GM12891 (cell line): ENCODE measurements at regions not wholly inside any gene's neighbourhood (a gene's known extent, or its start where the extent isn't known, plus 50 kb on each side); places are given as distances from the start of the nearest gene placed in this dataset.
"Not testable (repeated sequence)": the region's sequence is repeated elsewhere in the genome, so short reads cannot be mapped to it uniquely, and the experiment has no call there.

Experiments used
- DNase-seq: peaks from one replicate; pipeline ENCODE4 v3.0.0; 2011; ENCODE audit warnings: low spot score; ENCODE audit not compliant: insufficient read length
- FAIRE-seq: peaks from 2 replicates; lab custom pipeline; 2011; peaks lifted over from hg19 to GRCh38; lab: Jason Lieb, UNC
- PAX5 ChIP-seq: IDR thresholded peaks from 2 replicates; pipeline ENCODE4 v1.6.1; 2011; ENCODE audit warnings: low read length, moderate library complexity, mild to moderate bottlenecking; ENCODE audit not compliant: insufficient read depth, severe bottlenecking
- POLR2A ChIP-seq: IDR thresholded peaks from 2 replicates; pipeline ENCODE4 v1.6.1; 2011; ENCODE audit warnings: low read depth, low read length, control low read depth
- POLR2AphosphoS5 ChIP-seq: IDR thresholded peaks from 2 replicates; pipeline ENCODE4 v1.6.1; 2011; ENCODE audit warnings: low read depth, low read length, control low read depth
- POU2F2 ChIP-seq: IDR thresholded peaks from 2 replicates; pipeline ENCODE4 v1.6.1; 2011; ENCODE audit warnings: low read depth, mild to moderate bottlenecking, control low read depth, low read length, moderate library complexity
- SPI1 ChIP-seq: IDR thresholded peaks from 2 replicates; pipeline ENCODE4 v1.6.1; 2011; ENCODE audit warnings: low read depth, low read length, control low read depth
- TAF1 ChIP-seq: IDR thresholded peaks from 2 replicates; pipeline ENCODE4 v1.6.1; 2011; ENCODE audit warnings: low read depth, low read length, control low read depth

DNA sequence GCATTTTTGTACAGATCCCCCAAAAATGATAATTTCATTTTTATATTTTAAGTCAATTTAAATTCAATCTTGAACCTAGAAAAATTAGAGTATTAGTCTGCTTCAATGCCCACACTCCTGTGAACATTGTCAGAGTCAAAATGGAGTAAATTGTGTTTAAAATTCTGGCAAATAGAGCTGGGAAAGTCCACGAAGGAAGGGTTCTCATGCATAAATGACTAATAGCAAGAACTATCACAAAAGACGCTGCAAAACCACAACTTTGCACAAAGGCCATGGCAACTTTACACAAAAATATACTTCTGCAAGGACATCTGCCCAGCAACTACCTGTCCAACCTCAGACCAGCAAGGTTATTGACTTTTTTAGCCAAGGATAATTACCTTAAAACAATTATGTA, 203.2 kb upstream of the SMLR1 start:
- DNase-seq (no peak), FAIRE-seq (no peak)
- TF ChIP-seq PAX5 (no peak), POLR2AphosphoS5 (no peak), POU2F2 (peak; percentile 72)

DNA sequence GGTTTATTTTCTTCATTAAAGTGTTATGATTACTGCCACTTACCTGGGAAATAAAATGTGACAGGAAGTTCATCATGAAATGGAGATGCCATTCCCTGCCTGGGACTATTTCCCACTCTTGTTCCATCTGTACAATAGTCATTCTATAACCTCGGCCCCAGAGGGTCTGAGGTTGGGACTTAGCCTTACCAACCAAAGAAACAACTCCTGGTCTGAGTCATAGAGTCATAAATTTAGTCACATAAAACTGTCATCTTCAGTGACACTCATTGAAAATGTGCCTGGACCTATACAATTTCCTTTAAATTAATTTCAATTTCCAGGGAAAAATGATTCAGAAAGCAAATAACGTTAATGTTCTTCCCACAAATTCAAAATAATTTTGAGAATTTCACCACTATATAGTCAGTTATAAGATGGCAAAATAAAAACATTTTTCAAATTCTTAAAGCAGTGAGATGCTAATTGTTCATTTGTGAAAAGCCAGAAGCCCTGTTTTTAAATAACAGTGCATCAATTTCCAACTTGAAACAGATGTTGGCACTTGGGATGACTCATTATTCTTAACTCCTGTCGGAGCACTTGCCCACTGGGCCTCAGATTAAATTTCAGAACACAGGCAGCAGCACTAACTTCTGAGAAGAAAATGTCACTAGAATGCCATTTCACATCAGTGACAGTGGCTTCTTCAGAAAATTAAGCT, 201.2 kb upstream of the SMLR1 start:
- TF ChIP-seq SPI1, result no peak
- TF ChIP-seq POLR2AphosphoS5, result no peak
- no peak for TF ChIP-seq POU2F2
- no peak for TF ChIP-seq PAX5
- no peak for TF ChIP-seq POLR2A
- no peak for TF ChIP-seq TAF1
- FAIRE-seq (peak; percentile 51), DNase-seq (peak; percentile 1)

DNA sequence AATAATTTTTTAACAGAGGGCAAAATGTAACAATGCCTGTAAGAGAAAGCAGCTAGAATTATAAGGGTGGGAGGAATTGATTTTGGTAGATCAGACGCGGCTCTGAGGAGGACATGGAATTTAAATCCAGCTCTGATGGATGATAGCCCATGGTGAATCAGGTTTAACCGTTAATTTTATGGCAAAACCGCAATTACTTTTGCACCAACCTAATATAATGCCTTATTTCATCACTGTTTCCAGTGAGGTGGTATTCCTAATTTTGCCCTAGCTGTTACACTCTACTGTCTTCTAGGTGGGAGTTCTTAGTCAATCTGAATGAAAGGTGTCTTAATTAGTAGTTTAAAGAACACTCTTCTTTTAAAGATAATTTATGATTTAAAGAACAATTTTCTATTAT, 198.3 kb upstream of the SMLR1 start:
- FAIRE-seq, result no peak
- TF ChIP-seq POU2F2 (no peak), POLR2A (no peak), POLR2AphosphoS5 (no peak), PAX5 (no peak), SPI1 (no peak), TAF1 (no peak)
- no peak for DNase-seq

DNA sequence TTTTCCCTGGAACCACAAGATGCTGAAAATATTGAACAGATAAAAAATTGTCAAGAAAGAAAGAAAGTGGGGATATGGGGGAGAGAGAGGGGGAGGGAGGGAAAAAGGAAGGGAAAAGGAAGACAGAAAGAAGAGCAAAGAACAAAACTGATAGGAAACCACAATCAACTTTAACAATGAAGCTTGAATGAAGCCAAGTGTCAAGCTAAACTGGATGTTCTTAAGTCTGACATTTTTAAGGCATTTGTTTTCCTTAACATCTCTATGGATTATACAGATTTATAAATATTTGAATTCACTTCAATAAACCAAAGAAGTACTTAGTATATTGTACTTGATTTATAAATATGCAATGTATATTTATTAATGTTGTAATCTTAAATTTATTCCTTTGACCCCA, 197.6 kb upstream of the SMLR1 start:
- DNase-seq (no peak), FAIRE-seq (no peak)
- no peak for TF ChIP-seq POU2F2
- no peak for TF ChIP-seq TAF1

GRCh38 chr6:130632277-130632676, 194.9 kb upstream of the SMLR1 start:
- FAIRE-seq (no peak), DNase-seq (no peak)
- TF ChIP-seq POLR2AphosphoS5 (no peak), TAF1 (no peak), SPI1 (no peak), PAX5 (no peak)

GRCh38 chr6:130632897-130633296, 194.3 kb upstream of the SMLR1 start:
- FAIRE-seq, result no peak
- DNase-seq, result no peak
- TF ChIP-seq POLR2A, result no peak

DNA sequence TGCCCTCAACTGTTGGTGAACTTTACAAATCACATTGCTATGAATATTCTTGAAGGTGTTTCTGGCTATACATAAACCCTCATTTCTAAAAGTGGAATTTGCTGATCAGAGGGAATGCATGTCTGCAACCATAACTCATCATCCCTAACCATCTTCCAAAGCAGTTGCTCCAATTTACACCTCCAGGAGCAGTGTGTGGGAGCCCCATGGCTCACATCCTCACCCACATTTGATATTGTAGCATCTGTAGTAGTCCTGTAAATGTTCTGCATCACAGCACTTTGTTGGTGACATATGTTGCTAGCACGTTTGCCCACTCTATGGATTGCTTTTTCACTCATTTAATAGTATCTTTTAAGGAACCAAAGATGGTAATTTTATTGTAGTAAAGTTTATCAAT, 183.8 kb upstream of the SMLR1 start:
- FAIRE-seq (no peak), DNase-seq (no peak)
- TF ChIP-seq POLR2AphosphoS5 (no peak), PAX5 (no peak), TAF1 (no peak), SPI1 (no peak), POU2F2 (no peak), POLR2A (no peak)

- no peak for TF ChIP-seq SPI1
- no peak for TF ChIP-seq POLR2A
- no peak for TF ChIP-seq POU2F2
- no peak for TF ChIP-seq TAF1
- DNase-seq, result no peak
These were observed 183.0 kb upstream of the SMLR1 start for GRCh38 chr6:130644175-130644574.

GRCh38 chr6:130644769-130645168, 182.4 kb upstream of the SMLR1 start:
- DNase-seq, FAIRE-seq: not testable (repeated sequence)

More at GRCh38 chr6:130644175-130644574, 183.0 kb upstream of the SMLR1 start:
- no peak for FAIRE-seq

GRCh38 chr6:130647246-130647645, 180.0 kb upstream of the SMLR1 start:
- TF ChIP-seq POU2F2 (no peak), SPI1 (no peak), POLR2A (no peak), TAF1 (no peak), PAX5 (no peak), POLR2AphosphoS5 (no peak)
- FAIRE-seq (no peak), DNase-seq (no peak)

- FAIRE-seq, result no peak
- TF ChIP-seq SPI1 (no peak), TAF1 (no peak), PAX5 (no peak), POLR2A (no peak), POLR2AphosphoS5 (no peak), POU2F2 (no peak)
- DNase-seq, result no peak
These were observed 171.6 kb upstream of the SMLR1 start for GRCh38 chr6:130655586-130655985.

DNA sequence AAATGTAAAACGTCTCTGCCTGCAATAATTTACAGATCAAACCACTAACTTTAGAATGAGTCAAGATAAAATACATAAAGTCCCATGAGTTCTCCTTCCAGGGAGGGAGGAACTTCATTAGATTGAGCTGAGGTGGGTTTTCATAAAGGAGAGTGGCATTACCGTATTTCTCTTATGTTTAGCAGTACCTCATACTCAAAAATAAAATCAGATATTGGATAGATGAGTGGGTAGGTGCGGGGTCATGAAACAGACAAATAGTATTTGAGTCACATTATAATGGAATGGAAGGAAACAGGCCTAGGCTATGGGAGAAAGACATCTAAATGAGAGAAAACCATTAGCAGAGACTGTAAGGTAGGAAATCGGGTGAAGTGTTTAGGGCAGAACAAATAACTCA, 166.1 kb upstream of the SMLR1 start:
- FAIRE-seq, result no peak

More for the DNA sequence above, 166.1 kb upstream of the SMLR1 start:
- DNase-seq, result no peak
- no peak for TF ChIP-seq POLR2AphosphoS5
